Endothelial cell of umbilical vein (primary cell): ENCODE measurements at regions not wholly inside any gene's neighbourhood (a gene's known extent, or its start where the extent isn't known, plus 50 kb on each side); places are given as distances from the start of the nearest gene placed in this dataset.

Experiments
- BruUV-seq: library from RNA; stranded (reverse); fragments of 400-500 nt; replicated peaks from 2 replicates; lab custom pipeline; 2021; lab: Mats Ljungman, UMichigan
- CTCF ChIA-PET: fragments of 300-600, 350-600 bp; sonication (Branson Sonifier 250); formaldehyde crosslinking; loops from one replicate; lab custom pipeline; 2021; ENCODE audit warnings: antibody characterized with exemption, inconsistent platforms; lab: Charles Lee
- POLR2A ChIA-PET: fragments of 300-600, 350-600 bp; sonication (Branson Sonifier 250); formaldehyde crosslinking; loops from one replicate; lab custom pipeline; 2021; ENCODE audit warnings: antibody characterized with exemption, inconsistent platforms; lab: Charles Lee
- DNase-seq: peaks from one replicate; pipeline ENCODE4 v3.0.0-alpha.2; 2011; ENCODE audit warnings: low read depth, low spot score
- FAIRE-seq: peaks from 2 replicates; lab custom pipeline; 2011; peaks lifted over from hg19 to GRCh38; lab: Jason Lieb, UNC
- H2AFZ ChIP-seq: 2 replicates; pipeline ENCODE4 v1.6.0; 2012; ENCODE audit warnings: low read depth, low read length, control low read depth, inconsistent platforms
- H3K27ac ChIP-seq: 2 replicates; pipeline ENCODE4 v1.5.1; 2011; ENCODE audit warnings: low read depth, mild to moderate bottlenecking, control low read depth, low read length, moderate library complexity; ENCODE audit not compliant: insufficient read depth
- H3K27me3 ChIP-seq, 2 experiments: 2 replicates each; pipeline versions ENCODE4 v1.6.0 to v1.6.1; 2011; ENCODE audit warnings: low read length in 2 of 2, mixed read lengths in 1 of 2; ENCODE audit not compliant: control insufficient read depth in 2 of 2, insufficient read depth in 2 of 2
- H3K36me3 ChIP-seq, 2 experiments: 2 replicates in 1 of 2; 3 replicates in 1 of 2; pipeline ENCODE4 v1.5.1; 2011; ENCODE audit warnings: low read length in 2 of 2, mild to moderate bottlenecking in 1 of 2, moderate library complexity in 1 of 2; ENCODE audit not compliant: control insufficient read depth in 2 of 2, insufficient read depth in 2 of 2; ENCODE audit errors: extremely low read depth in 1 of 2
- H3K4me1 ChIP-seq: 3 replicates; pipeline ENCODE4 v1.5.1; 2011; ENCODE audit warnings: mild to moderate bottlenecking, low read length; ENCODE audit not compliant: control insufficient read depth, insufficient read depth; ENCODE audit errors: extremely low read depth
- H3K4me2 ChIP-seq: 2 replicates; pipeline ENCODE4 v1.6.1; 2011; ENCODE audit warnings: low read length, control low read depth, mixed read lengths; ENCODE audit not compliant: insufficient read depth
- H3K4me3 ChIP-seq, 3 experiments: fragments of 200-600 bp in 1 of 3; sonication (generic), shearing (Covaris generic) in 1 of 3; replicated peaks in 1 of 3; 2 replicates each; pipeline ENCODE4 v1.5.1; 2011 to 2016; ENCODE audit warnings: control low read depth in 3 of 3, low read length in 3 of 3, mild to moderate bottlenecking in 2 of 3, inconsistent platforms in 1 of 3, low read depth in 1 of 3, moderate library complexity in 1 of 3; ENCODE audit not compliant: insufficient read depth in 1 of 3
- H3K79me2 ChIP-seq: 2 replicates; pipeline ENCODE4 v1.6.0; 2012; ENCODE audit warnings: low read length, inconsistent platforms; ENCODE audit not compliant: control insufficient read depth, insufficient read depth
- H3K9ac ChIP-seq: replicated peaks from 2 replicates; pipeline ENCODE3; 2011; ENCODE audit warnings: low read length, control low read depth; ENCODE audit not compliant: insufficient read depth; ENCODE audit errors: extremely low read depth
- H3K9me1 ChIP-seq: replicated peaks from 3 replicates; pipeline ENCODE4 v1.6.0; 2011; ENCODE audit warnings: mild to moderate bottlenecking, low read length; ENCODE audit not compliant: control insufficient read depth, insufficient read depth; ENCODE audit errors: extremely low read depth
- H3K9me3 ChIP-seq: replicated peaks from 2 replicates; pipeline ENCODE4 v1.5.1; 2012; ENCODE audit warnings: low read length, inconsistent platforms; ENCODE audit not compliant: control insufficient read depth, insufficient read depth
- H4K20me1 ChIP-seq: replicated peaks from 2 replicates; pipeline ENCODE3; 2011; ENCODE audit warnings: mild to moderate bottlenecking, low read length; ENCODE audit not compliant: control insufficient read depth, insufficient read depth; ENCODE audit errors: extremely low read depth
- CTCF ChIP-seq, 2 donors: IDR thresholded peaks; 1 replicate in 1 of 2; 2 replicates in 1 of 2; pipeline ENCODE4 v1.5.1; 2011; ENCODE audit warnings: low read length in 2 of 2, mild to moderate bottlenecking in 2 of 2, moderate library complexity in 2 of 2, control low read depth in 1 of 2, inconsistent platforms in 1 of 2, low read depth in 1 of 2; ENCODE audit not compliant: insufficient read depth in 1 of 2; ENCODE audit errors: extremely low read depth in 1 of 2
- EZH2 ChIP-seq: IDR thresholded peaks from 2 replicates; pipeline ENCODE4 v1.6.1; 2012; ENCODE audit warnings: borderline replicate concordance, low read depth, mild to moderate bottlenecking, moderate library complexity, low read length, inconsistent platforms; ENCODE audit not compliant: severe bottlenecking
- FOS ChIP-seq: IDR thresholded peaks from 2 replicates; pipeline ENCODE4 v1.6.1; 2011; ENCODE audit warnings: mild to moderate bottlenecking, low read length, moderate library complexity, borderline replicate concordance; ENCODE audit not compliant: insufficient read depth
- GATA2 ChIP-seq: IDR thresholded peaks from 2 replicates; pipeline ENCODE4 v1.7.0; 2011; ENCODE audit warnings: low read depth, mild to moderate bottlenecking, moderate library complexity, mixed read lengths, low read length; ENCODE audit not compliant: insufficient read length, insufficient read depth
- JUN ChIP-seq: IDR thresholded peaks from 2 replicates; pipeline ENCODE4 v1.6.1; 2011; ENCODE audit warnings: borderline replicate concordance, low read depth; ENCODE audit not compliant: insufficient read length, insufficient read depth
- MAX ChIP-seq: IDR thresholded peaks from 2 replicates; pipeline ENCODE4 v1.6.1; 2011; ENCODE audit not compliant: insufficient read depth, insufficient read length
- MYC ChIP-seq: IDR thresholded peaks from one replicate; pipeline ENCODE4 v1.6.1; 2011; ENCODE audit warnings: mild to moderate bottlenecking, low read depth, low read length
- POLR2A ChIP-seq: IDR thresholded peaks from 2 replicates; pipeline ENCODE4 v1.6.1; 2012; ENCODE audit warnings: low read depth, mild to moderate bottlenecking, control low read depth, low read length
- POLR2AphosphoS5 ChIP-seq: IDR thresholded peaks from 2 replicates; pipeline ENCODE4 v1.6.1; 2012; ENCODE audit warnings: low read depth, mild to moderate bottlenecking, control low read depth, low read length, moderate library complexity; ENCODE audit not compliant: insufficient read depth
- dilution Hi-C: fragments of 300-500 bp; cut with MboI; formaldehyde crosslinking; loops from one replicate; pipeline ENCODE4 v1.15.0; 2019; ENCODE audit warnings: low sequenced_read_pairs; ENCODE audit not compliant: extremely low pct_ligation_motif_present
- intact Hi-C: fragments of 100-400 bp; cut with micrococcal nuclease; formaldehyde crosslinking; loops from one replicate; pipeline ENCODE4 v1.10.0; 2022

GRCh38 chr11:131178596-131178995 is 191.8 kb upstream of the NTM start:
- Histone ChIP-seq H3K4me1 (no peaks in the 10 kb centered on the region), H3K27ac (no peak overlapping the region), H3K4me2 (no peak overlapping the region), H3K36me3 (no peaks in the 10 kb centered on the region), H3K79me2 (no peaks in the 10 kb centered on the region), H3K4me3 (no peak overlapping the region), H4K20me1 (no peaks in the 10 kb centered on the region), H3K9ac (no peak overlapping the region), H3K9me1 (no peaks in the 10 kb centered on the region), H3K27me3 (no peaks in the 10 kb centered on the region), H3K9me3 (peaks cover 3% of the 10 kb centered on the region), H2AFZ (no peak overlapping the region)
- DNase-seq (no peak), FAIRE-seq (no peak)
- TF ChIP-seq JUN (no peak), MYC (no peak), CTCF (IDR thresholded peaks at IDR 0.05; ENCODE audit: extremely low read depth in 1 of 2, insufficient read depth in 1 of 2, low read depth in 1 of 2, low read length in 2 of 2) (no peak), MAX (no peak), GATA2 (no peak), FOS (no peak), EZH2 (no peak), POLR2A (no peak), POLR2AphosphoS5 (no peak)
- intact Hi-C loops: no loop called here
- ChIA-PET CTCF (no interaction called here), POLR2A (no interaction called here)
- dilution Hi-C loops: no loop called here
- no TSS peak for BruUV-seq
